ENCODE measurements at regions not wholly inside any gene's neighbourhood (a gene's known extent, or its start where the extent isn't known, plus 50 kb on each side); places are given as distances from the start of the nearest gene placed in this dataset.

DNA sequence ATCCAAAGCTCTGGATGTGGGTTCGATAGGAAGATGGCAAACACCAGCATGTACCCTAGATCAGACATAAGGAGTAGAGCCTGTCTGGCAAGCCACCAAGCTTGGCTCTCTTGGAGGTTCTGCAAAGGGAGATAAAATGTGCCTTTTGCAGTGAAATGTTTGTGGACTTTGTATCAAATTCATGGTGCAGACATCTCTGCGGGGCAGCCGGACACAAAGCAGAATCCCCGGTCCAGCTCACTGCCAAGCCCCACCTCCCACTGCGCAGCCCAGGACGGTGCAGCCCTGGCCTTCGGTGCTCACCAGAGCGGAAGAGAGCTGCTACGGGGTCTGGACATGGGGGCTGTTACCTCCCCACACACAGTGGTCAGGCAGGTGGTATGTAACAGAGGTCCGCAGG is 333.6 kb upstream of the JARID2 start:
- no peak for DNase-seq

DNA sequence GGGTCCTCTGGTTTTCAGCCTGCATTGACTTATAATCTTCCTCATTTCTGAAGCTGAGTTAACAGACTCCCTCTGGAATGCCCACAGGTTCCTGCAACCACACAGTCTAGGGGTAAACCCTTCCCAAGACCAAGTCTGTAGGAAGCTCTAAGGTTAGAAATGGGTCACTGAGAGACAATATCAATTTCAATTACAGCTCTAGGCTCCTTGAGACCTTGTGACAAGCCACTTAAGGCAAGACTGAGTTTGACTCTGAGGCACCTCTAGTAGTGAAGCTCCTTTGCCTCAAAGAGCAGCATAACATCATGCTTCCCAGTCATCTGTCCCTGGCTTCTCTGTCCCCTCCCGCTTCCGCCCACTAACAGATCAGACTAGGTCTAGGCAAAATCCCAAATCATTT is 333.2 kb upstream of the JARID2 start:
- no peak for DNase-seq

DNA sequence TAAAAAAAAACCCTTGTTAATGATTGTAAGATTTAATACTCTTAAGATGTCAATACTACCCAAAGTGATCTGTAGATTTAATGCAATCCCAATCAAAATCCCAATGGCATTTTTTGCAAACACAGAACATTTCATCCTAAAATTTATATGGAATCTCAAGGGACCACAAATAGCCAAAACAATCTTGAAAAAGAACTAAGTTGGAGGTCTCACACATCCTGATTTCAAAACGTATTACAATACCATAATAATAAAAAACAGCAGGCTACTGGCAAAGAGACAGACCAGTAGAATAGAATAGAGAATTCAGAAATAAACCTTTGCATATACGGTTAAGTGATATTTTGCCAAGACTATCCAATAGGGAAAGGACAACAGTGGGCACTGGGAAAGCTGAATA is 331.9 kb upstream of the JARID2 start:
- DNase-seq: no peak

DNA sequence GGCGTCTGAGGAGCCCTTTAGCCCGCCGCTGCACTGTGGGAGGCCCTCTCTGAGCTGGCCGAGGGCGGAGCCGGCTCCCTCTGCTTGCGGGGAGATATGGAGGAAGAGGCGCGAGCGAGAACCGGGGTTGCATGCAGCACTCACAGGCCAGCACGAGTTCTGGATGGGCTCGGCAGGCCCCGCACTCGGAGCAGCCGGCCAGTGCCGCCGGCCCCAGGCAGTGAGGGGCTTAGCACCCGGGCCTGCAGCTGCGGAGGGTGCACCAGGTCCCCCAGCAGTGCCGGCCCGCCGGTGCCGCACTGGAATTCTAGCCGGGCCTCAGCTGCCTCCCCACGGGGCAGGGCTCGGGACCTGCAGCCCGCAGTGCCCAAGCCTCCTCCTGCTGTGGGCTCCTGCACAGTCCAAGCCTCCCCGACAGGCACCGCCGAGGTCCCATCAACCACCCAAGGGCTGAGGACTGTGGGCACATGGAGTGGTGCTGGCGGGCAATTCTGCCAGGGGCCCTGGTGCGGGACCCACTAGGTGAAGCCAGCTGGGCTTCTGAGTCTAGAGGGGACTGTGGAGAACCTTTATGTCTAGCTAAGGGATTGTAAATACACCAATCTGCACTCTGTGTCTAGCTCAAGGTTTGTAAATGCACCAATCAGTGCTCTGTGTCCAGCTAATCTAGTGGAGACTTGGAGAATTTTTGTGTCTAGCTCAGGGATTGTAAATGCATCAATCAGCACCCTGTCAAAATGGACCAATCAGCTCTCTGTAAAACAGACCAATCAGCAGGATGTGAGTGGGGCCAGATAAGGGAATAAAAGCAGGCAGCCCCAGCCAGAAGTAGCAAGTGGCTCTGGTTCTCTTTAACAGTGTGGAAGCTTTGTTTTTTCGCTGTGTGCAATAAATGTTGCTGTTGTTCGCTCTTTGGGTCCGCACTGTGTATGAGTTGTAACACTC is 329.7 kb upstream of the JARID2 start:
- no peak for DNase-seq

- no peak for DNase-seq
Measured at GRCh38 chr6:14917109-14917910, 328.6 kb upstream of the JARID2 start.

DNA sequence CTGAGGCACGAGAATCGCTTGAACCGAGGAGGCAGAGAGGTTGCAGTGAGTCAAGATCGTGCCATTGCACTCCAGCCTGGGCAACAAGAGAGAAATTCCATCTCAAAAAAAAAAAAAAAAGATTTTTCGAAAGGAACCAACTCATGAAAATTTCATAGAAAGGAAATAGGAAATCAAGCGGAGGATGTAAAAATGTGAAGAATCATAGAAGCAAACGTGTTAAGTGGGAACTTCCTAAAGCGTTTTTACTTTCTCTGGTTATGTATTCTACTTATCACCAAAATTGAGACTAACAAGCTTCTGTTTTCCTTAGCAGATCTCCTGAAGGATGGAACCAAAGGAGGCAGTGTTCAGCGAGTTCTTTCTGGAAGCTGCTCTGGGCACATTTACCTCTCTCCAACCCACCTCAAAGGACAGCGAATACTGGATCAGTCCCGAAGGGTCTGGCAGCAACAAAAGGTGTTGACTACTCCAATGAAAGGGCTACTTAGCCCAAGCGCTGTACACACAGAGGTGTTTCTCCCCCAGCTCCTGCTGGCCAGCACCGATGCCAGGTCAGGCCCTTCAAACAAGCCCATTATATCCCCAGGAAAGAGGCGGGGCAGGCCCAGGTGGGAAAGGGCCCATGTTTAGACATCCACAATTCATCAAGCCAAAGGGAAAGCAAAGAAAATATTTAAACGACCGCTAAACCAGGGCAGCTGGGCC is 327.5 kb upstream of the JARID2 start:
- DNase-seq: no peak

GRCh38 chr6:14919038-14919670 is 326.7 kb upstream of the JARID2 start:
- DNase-seq: no peak

GRCh38 chr6:14920276-14920675 is 325.6 kb upstream of the JARID2 start:
- no peak for DNase-seq

DNA sequence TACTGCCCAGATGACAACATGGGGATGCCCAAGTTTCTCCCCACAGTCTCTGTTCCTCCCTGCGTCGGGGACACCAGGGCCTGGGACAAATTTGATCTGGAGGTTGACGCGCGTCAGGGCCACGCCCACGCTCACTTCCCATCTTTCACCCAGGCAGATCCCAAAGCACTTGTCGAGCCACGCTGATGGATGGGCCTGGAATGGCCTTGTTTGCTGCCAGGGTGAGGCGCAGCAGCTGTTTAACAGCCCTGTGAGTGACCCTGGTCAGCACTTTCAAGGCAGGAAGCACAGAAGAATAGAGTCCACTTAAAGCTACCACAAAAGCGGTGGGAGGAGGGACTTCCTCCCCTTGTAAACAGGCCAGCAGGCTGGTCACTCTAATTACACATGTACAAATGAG is 324.7 kb upstream of the JARID2 start:
- no peak for DNase-seq

DNA sequence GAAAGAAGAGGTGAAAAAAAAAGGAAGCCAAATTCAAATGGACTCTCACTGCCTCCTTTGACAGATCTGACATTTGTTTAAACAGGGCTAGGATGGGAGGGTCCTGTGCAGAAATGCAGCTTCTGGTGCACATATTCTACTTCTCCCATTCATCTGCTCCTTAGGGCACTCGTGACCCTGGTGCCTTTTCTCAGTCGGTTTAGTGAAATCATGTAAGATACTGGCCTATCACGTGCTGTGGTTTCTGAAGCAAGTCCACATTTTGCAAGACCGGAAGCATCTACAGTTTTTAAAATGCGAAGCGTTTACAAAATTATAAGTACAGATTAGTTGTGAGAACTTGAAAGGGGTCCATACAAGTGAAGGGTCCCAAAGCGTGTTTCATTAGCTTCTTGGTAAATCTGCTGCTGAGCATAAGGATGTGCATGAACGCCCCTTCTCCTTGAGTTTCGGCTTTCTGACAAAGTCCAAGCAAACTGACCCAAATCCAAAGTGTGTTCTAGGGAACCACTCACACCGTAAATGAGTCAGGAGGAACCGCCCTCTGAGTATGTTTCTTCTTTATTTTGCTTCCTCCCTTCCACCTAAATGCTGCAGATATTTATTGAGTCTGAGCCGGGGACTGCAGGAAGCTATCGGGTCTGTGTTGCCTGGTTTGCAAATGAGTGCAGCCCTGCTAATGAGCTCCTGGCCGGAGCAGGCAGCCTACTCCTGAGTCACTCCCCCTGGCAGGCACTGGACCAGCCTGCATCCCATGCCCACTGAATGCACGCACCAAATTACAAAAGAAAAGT is 323.8 kb upstream of the JARID2 start:
- DNase-seq: no peak

DNA sequence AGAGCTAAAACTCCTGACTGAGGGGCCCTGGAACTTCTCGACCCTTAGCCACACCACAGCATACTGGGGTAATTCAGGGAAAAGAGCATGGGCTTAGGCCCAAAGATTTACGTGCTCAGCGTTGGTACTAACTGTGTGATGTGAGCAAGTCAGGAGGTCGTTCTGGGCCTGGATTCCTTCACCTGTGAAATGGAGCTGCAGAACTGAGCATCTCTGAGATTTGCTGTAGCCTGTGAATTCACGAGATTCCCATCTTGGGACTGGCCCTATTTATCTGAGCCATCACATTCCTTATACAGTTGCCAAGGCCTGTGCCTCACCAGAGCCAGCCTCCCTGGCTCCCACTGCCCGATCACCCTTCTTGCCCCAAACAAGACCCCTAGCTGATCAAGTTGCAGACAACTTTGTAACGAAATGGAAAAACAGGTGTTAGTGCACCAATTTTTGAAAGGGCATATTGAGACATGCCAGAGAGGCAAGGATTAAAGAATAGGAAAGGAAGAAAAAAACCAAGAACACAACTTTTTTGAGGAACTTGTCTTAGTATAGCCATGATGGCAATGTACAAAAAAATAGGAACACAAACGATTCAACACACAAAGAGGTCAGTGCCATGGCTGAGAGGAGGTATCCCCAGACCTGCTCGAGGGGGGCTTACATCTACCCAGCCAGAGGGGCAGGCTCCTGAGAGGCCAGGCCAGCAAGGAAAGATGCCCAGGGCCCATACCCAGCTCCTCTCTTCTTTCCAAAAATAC is 323.0 kb upstream of the JARID2 start:
- DNase-seq: no peak

DNA sequence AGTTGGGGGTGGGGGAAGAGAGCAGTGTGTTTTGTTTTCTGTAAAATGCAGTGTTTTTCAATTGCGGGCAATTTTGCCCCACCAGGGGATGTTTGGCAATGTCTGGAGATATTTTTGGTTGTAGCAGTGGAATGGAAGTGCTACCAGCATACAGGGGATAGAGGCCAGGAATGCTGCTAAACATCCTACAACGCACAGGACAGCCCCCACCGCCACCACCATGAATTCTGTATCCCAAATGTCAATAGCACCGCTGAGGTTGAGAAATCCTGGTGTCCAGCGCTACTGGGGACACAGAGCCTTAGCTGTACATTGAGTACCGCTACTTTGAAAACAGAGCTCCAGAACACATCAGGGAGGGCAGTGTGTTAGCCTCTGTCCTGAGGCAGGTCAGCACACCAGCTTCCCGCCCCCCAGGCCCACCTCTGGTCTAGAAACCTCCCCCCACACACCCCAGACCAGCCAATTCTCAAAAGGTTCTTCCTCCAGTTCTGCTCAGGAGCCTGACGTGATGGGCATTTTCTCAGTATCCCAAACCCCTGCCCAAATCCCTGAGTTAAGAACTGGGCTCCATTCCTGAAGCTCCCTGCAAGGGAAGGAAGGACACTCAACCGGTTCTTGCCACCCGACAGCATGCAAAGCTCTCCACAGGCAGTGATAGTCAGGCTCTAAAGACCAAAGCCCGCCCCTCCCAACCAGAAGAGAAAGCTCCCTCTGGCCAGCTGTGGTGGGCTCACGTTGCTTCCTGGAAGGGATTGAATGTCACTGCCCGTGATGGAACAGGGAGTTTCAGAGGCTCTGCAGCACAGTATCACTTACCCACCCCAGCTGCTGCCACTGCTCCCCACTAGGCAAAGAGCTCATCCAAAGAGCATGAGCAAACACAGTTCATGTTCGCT is 321.5 kb upstream of the JARID2 start:
- DNase-seq: no peak

DNA sequence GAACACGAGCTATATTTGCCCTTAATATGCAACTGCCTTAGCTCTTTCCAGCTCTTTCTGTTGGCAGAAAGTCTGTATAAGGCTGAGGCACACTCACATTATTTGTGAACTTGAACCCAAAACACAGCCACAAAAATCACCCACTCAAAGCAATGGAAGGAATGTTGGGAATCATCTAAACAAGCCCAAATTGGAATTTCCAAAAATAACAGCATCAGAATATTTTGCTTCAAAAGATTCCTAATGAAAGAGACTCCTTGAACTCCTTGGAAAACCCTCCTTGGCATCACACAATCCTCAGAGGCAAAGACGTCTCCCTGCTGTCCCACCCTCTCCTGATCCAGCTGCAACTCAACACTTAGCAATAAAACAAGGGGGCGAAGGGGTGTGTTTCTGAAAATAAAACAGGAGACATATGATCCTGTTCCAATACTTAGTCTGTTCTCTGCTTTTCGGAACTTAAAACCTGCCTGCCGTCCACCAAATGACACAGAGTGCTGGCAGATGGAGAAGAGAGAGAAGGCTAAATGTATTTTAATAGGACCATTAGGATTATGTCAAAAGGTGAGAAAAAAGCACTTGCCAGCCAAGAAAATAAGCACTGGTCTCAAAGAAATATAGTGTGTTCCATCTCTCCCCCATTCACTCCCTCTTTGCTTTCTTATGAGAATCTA is 320.7 kb upstream of the JARID2 start:
- no peak for DNase-seq

GRCh38 chr6:14925699-14926026 is 320.2 kb upstream of the JARID2 start:
- DNase-seq: no peak

- DNase-seq: no peak
Measured at GRCh38 chr6:14927398-14927797, 318.5 kb upstream of the JARID2 start.

- no peak for DNase-seq
Measured at GRCh38 chr6:14929291-14929690, 316.6 kb upstream of the JARID2 start.

GRCh38 chr6:14930366-14930989 is 315.4 kb upstream of the JARID2 start:
- DNase-seq: peak; percentile 13

- no peak for DNase-seq
Measured at GRCh38 chr6:14932485-14933182, 313.2 kb upstream of the JARID2 start.

- DNase-seq: no peak
Measured at GRCh38 chr6:14933183-14933544, 312.7 kb upstream of the JARID2 start.
